A549 (cell line): ENCODE measurements at regions not wholly inside any gene's neighbourhood (a gene's known extent, or its start where the extent isn't known, plus 50 kb on each side); places are given as distances from the start of the nearest gene placed in this dataset.

Experiments used
- ATAC-seq, 2 experiments: fragments of 200-7000 bp in 1 of 2; fragments of >200 bp in 1 of 2; cut with Nextera tagmentation in 1 of 2; cut with Tn5 transposase in 1 of 2; 3 replicates each; pipeline versions ENCODE4 v1.8.0 to v1.9.1; 2018 to 2020; ENCODE audit warnings: mild to moderate bottlenecking in 1 of 2, moderate library complexity in 1 of 2
- CTCF ChIA-PET: fragments of 300-600 bp; sonication (Branson Sonifier 250); formaldehyde crosslinking; extraction: SDS; loops from one replicate; lab custom pipeline; 2021; ENCODE audit warnings: antibody characterized with exemption, inconsistent platforms; lab: Yijun Ruan, JAX
- POLR2A ChIA-PET: fragments of 350-600 bp; formaldehyde crosslinking; extraction: SDS; loops from one replicate; lab custom pipeline; 2021; ENCODE audit warnings: antibody characterized with exemption, inconsistent platforms; lab: Yijun Ruan, JAX
- DNase-seq, 2 experiments: peaks; one replicate each; pipeline versions ENCODE4 v3.0.0 to v3.0.0-alpha.2; 2011 to 2016; ENCODE audit warnings: low read depth in 1 of 2, low spot score in 1 of 2
- FAIRE-seq: peaks from 2 replicates; lab custom pipeline; 2011; peaks lifted over from hg19 to GRCh38; lab: Jason Lieb, UNC
- H3K27ac ChIP-seq, 2 experiments: fragments of >200 bp; sonication (Bioruptor Twin); formaldehyde crosslinking; 3 replicates each; pipeline ENCODE4 v1.5.1; 2016 to 2017
- H3K4me1 ChIP-seq: fragments of >200 bp; sonication (Bioruptor Twin); formaldehyde crosslinking; 3 replicates; pipeline ENCODE4 v1.6.1; 2016
- H3K4me2 ChIP-seq: fragments of >200 bp; sonication (Bioruptor Twin); formaldehyde crosslinking; 3 replicates; pipeline ENCODE4 v1.6.1; 2016
- H3K4me3 ChIP-seq: fragments of >200 bp; sonication (Bioruptor Twin); formaldehyde crosslinking; 3 replicates; pipeline ENCODE4 v1.5.1; 2016
- H3K9me3 ChIP-seq: fragments of >200 bp; sonication (Bioruptor Twin); formaldehyde crosslinking; 3 replicates; pipeline ENCODE4 v1.6.1; 2016
- CBX2 ChIP-seq: fragments of 200-600 bp; sonication (generic); IDR thresholded peaks from 2 replicates; pipeline ENCODE4 v1.6.1; 2016; ENCODE audit warnings: low read depth, mild to moderate bottlenecking, borderline replicate concordance
- CBX8 ChIP-seq: fragments of 200-600 bp; sonication (generic); IDR thresholded peaks from 2 replicates; pipeline ENCODE4 v1.6.1; 2016
- CHD4 ChIP-seq: fragments of 200-600 bp; sonication (generic); IDR thresholded peaks from 2 replicates; pipeline ENCODE4 v1.6.1; 2016; ENCODE audit warnings: antibody characterized with exemption, mild to moderate bottlenecking, borderline replicate concordance
- E2F6 ChIP-seq: IDR thresholded peaks from 2 replicates; pipeline ENCODE4 v1.6.1; 2012; ENCODE audit warnings: low read depth, borderline replicate concordance
- EHF ChIP-seq: fragments of 250-450 bp; sonication (Bioruptor Pico); IDR thresholded peaks from 2 replicates; pipeline ENCODE4 v1.5.0; 2020; ENCODE audit warnings: mild to moderate bottlenecking
- EP300 ChIP-seq, 2 experiments: fragments of >200 bp; sonication (Bioruptor Twin); formaldehyde crosslinking; IDR thresholded peaks; 2 replicates in 1 of 2; 3 replicates in 1 of 2; pipeline ENCODE4 v1.6.1; 2016 to 2017
- FOSB ChIP-seq: fragments of 250-450 bp; sonication (Bioruptor Pico); IDR thresholded peaks from 2 replicates; pipeline ENCODE4 v1.5.0; 2020; ENCODE audit warnings: mild to moderate bottlenecking, moderate library complexity
- FOXS1 ChIP-seq: fragments of 250-450 bp; sonication (Bioruptor Pico); IDR thresholded peaks from 2 replicates; pipeline ENCODE4 v1.5.0; 2020; ENCODE audit warnings: mild to moderate bottlenecking, moderate library complexity
- HOXB13 ChIP-seq: fragments of 250-450 bp; sonication (Bioruptor Pico); IDR thresholded peaks from 2 replicates; pipeline ENCODE4 v1.5.0; 2020; ENCODE audit warnings: low read depth, mild to moderate bottlenecking, moderate library complexity
- JUN ChIP-seq, 2 experiments: fragments of >200 bp; sonication (Bioruptor Twin); formaldehyde crosslinking; IDR thresholded peaks; 2 replicates in 1 of 2; 3 replicates in 1 of 2; pipeline ENCODE4 v1.6.1; 2016 to 2017
- JUNB ChIP-seq: fragments of >200 bp; sonication (Bioruptor Twin); formaldehyde crosslinking; IDR thresholded peaks from 2 replicates; pipeline ENCODE4 v1.6.1; 2016
- KDM1A ChIP-seq: fragments of 200-600 bp; sonication (generic); IDR thresholded peaks from 2 replicates; pipeline ENCODE4 v1.6.1; 2016; ENCODE audit warnings: low read depth, mild to moderate bottlenecking
- MAZ ChIP-seq: fragments of 150-350 bp; IDR thresholded peaks from 2 replicates; pipeline ENCODE4 v1.6.1; 2014; ENCODE audit warnings: antibody characterized with exemption, low read depth, low read length, borderline replicate concordance
- NFE2L2 ChIP-seq: fragments of 150-350 bp; conservative IDR thresholded peaks from 2 replicates; pipeline ENCODE4 v1.6.1; 2014; ENCODE audit warnings: low read length
- NPAS2 ChIP-seq: fragments of 250-450 bp; sonication (Bioruptor Pico); IDR thresholded peaks from 2 replicates; pipeline ENCODE4 v1.8.0; 2022; ENCODE audit warnings: mild to moderate bottlenecking, moderate library complexity, borderline replicate concordance
- POLR2AphosphoS2 ChIP-seq: conservative IDR thresholded peaks from 2 replicates; pipeline ENCODE4 v1.6.1; 2012; ENCODE audit warnings: low read length, improper control_type of control experiment, inconsistent platforms
- RAD21 ChIP-seq, 2 experiments: fragments of >200 bp in 1 of 2; sonication (Bioruptor Twin) in 1 of 2; formaldehyde crosslinking in 1 of 2; IDR thresholded peaks in 1 of 2; conservative IDR thresholded peaks in 1 of 2; 2 replicates in 1 of 2; 3 replicates in 1 of 2; pipeline ENCODE4 v1.6.1; 2012 to 2018; ENCODE audit warnings: inconsistent platforms in 1 of 2
- REST ChIP-seq: fragments of 200-600 bp; sonication (generic); IDR thresholded peaks from 2 replicates; pipeline ENCODE4 v1.6.1; 2016; ENCODE audit warnings: antibody characterized with exemption, mild to moderate bottlenecking, moderate library complexity
- RFX5 ChIP-seq: fragments of 450-650 bp; IDR thresholded peaks from 2 replicates; pipeline ENCODE4 v1.7.1; 2014; ENCODE audit warnings: antibody characterized with exemption, mild to moderate bottlenecking, moderate library complexity
- RNF2 ChIP-seq: fragments of 200-600 bp; sonication (generic); IDR thresholded peaks from 2 replicates; pipeline ENCODE4 v1.6.1; 2016; ENCODE audit warnings: low read depth, mild to moderate bottlenecking, antibody characterized with exemption, moderate library complexity, borderline replicate concordance
- TFCP2L1 ChIP-seq: fragments of 250-450 bp; sonication (Bioruptor Pico); IDR thresholded peaks from 2 replicates; pipeline ENCODE4 v1.5.0; 2021; ENCODE audit warnings: mild to moderate bottlenecking
- TP53 ChIP-seq: fragments of 250-450 bp; sonication (Bioruptor Pico); IDR thresholded peaks from 2 replicates; pipeline ENCODE4 v1.5.0; 2021; ENCODE audit warnings: mild to moderate bottlenecking, moderate library complexity
- USF2 ChIP-seq: fragments of 450-650 bp; IDR thresholded peaks from 2 replicates; pipeline ENCODE4 v1.6.1; 2014; ENCODE audit warnings: antibody characterized with exemption
- WGBS: methylation state at CpG from one replicate; pipeline ENCODE4 v1.1.6; 2017; ENCODE audit errors: missing lambda C conversion rate; 5-methylcytosine and 5-hydroxymethylcytosine counted together
- TF ChIP-seq, protein P1 (sequence below): fragments of >200 bp; sonication (Bioruptor Twin); formaldehyde crosslinking; IDR thresholded peaks from 3 replicates; pipeline ENCODE4 v1.5.1; 2016
- TF ChIP-seq, protein P2 (sequence below): fragments of 150-350 bp; IDR thresholded peaks from 2 replicates; pipeline ENCODE4 v1.6.1; 2014; ENCODE audit warnings: low read depth, mild to moderate bottlenecking, low read length
- TF ChIP-seq, protein P3 (sequence below): fragments of >200 bp; sonication (Bioruptor Twin); formaldehyde crosslinking; IDR thresholded peaks from 3 replicates; pipeline ENCODE4 v1.6.1; 2016

DNA sequence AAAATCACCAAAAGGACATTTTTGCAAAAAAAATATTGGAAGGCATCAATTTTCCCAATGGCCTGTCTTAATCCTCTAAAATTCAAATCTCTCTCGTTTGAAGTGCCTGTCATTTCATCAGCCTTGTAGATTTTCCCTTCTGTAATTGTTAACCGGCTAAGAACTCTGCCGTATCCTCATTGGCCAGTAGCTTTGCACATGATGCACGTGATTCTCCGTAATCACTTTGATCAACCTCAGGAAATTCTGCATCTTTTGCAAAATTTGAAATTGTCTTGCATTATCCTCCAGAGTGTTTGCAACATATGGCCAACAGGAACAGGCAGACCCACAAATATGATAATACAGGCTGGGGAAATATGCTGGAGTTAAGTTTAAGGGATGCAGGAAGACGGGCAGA, 184.2 kb upstream of the RPL38 start:
- no peak overlapping the region for H3K4me3 ChIP-seq
- DNase-seq (no peak), FAIRE-seq (no peak), ATAC-seq (no peak)
- TF ChIP-seq, protein P1, sequence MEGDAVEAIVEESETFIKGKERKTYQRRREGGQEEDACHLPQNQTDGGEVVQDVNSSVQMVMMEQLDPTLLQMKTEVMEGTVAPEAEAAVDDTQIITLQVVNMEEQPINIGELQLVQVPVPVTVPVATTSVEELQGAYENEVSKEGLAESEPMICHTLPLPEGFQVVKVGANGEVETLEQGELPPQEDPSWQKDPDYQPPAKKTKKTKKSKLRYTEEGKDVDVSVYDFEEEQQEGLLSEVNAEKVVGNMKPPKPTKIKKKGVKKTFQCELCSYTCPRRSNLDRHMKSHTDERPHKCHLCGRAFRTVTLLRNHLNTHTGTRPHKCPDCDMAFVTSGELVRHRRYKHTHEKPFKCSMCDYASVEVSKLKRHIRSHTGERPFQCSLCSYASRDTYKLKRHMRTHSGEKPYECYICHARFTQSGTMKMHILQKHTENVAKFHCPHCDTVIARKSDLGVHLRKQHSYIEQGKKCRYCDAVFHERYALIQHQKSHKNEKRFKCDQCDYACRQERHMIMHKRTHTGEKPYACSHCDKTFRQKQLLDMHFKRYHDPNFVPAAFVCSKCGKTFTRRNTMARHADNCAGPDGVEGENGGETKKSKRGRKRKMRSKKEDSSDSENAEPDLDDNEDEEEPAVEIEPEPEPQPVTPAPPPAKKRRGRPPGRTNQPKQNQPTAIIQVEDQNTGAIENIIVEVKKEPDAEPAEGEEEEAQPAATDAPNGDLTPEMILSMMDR = no peak
- TF ChIP-seq NPAS2 (CRISPR knock-in tag) (no peak), MAZ (no peak), RFX5 (no peak), NFE2L2 (no peak), EHF (CRISPR knock-in tag) (no peak), USF2 (no peak), CBX2 (no peak), RNF2 (no peak), CBX8 (no peak), TFCP2L1 (CRISPR knock-in tag) (no peak), REST (no peak), RAD21 (conservative IDR thresholded peaks at IDR 0.05 in 1 of 2, IDR thresholded peaks at IDR 0.05 in 1 of 2) (no peak), HOXB13 (CRISPR knock-in tag) (no peak), FOSB (CRISPR knock-in tag) (no peak), KDM1A (no peak), TP53 (CRISPR knock-in tag) (no peak), JUNB (no peak), EP300 (IDR thresholded peaks at IDR 0.05) (no peak)
- TF ChIP-seq, protein P2, sequence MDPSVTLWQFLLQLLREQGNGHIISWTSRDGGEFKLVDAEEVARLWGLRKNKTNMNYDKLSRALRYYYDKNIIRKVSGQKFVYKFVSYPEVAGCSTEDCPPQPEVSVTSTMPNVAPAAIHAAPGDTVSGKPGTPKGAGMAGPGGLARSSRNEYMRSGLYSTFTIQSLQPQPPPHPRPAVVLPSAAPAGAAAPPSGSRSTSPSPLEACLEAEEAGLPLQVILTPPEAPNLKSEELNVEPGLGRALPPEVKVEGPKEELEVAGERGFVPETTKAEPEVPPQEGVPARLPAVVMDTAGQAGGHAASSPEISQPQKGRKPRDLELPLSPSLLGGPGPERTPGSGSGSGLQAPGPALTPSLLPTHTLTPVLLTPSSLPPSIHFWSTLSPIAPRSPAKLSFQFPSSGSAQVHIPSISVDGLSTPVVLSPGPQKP = no peak
- WGBS = 45% methylated on average over 6 of the region's 6 CpGs
- ChIA-PET POLR2A (no interaction called here), CTCF (interaction anchor here (1.3 to 2.6 kb wide), 3 partner anchors 10 to 21 kb away, joined by 4 to 9 read pairs (median 5); no protein-coding TSS in a partner anchor)
- no peaks in the 10 kb centered on the region for H3K4me1 ChIP-seq
- H3K9me3 ChIP-seq = peaks cover 9% of the 10 kb centered on the region
- H3K27ac ChIP-seq = no peak overlapping the region
- H3K4me2 ChIP-seq = no peak overlapping the region

DNA sequence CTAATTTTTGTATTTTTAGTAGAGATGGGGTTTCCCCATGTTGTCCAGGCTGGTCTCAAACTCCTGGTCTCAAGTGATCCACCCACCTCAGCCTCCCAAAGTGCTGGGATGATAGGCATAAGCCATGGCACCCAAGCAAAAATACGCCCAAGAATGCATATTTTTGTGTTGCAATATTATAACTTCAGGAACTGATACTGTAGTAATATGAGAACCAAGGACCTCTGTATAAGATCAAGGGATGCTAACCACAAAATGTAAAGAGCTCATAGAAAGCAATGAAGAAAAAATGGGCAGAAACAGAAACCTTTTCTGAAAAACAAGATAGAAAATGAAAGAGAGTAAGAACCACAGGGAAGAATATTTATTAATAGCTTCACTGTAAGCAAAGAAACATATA, 183.6 kb upstream of the RPL38 start:
- no peak overlapping the region for H3K27ac ChIP-seq
- no peak overlapping the region for H3K4me3 ChIP-seq
- CTCF ChIA-PET = interaction anchor here (1.3 to 2.6 kb wide), 3 partner anchors 11 to 22 kb away, joined by 4 to 9 read pairs (median 5); no protein-coding TSS in a partner anchor
- TF ChIP-seq FOXS1 (CRISPR knock-in tag) = no peak
- TF ChIP-seq, protein P3, sequence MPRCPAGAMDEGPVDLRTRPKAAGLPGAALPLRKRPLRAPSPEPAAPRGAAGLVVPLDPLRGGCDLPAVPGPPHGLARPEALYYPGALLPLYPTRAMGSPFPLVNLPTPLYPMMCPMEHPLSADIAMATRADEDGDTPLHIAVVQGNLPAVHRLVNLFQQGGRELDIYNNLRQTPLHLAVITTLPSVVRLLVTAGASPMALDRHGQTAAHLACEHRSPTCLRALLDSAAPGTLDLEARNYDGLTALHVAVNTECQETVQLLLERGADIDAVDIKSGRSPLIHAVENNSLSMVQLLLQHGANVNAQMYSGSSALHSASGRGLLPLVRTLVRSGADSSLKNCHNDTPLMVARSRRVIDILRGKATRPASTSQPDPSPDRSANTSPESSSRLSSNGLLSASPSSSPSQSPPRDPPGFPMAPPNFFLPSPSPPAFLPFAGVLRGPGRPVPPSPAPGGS = no peak
- no peak for TF ChIP-seq POLR2AphosphoS2
- TF ChIP-seq E2F6 = no peak
- TF ChIP-seq CHD4 = no peak
- TF ChIP-seq JUN (IDR thresholded peaks at IDR 0.05) = no peak
- TF ChIP-seq, all 56 proteins: peak for 0
- no peak overlapping the region for H3K4me2 ChIP-seq
- H3K4me1 ChIP-seq = 0 out of 3 replicates have a peak, but pooled peaks cover under 1% of the 10 kb centered on the region
- no peak for FAIRE-seq
- no peak for ATAC-seq
- no peak for DNase-seq
- POLR2A ChIA-PET = no interaction called here
- WGBS = 26% methylated on average over 1 of the region's 1 CpG
- peaks cover 9% of the 10 kb centered on the region for H3K9me3 ChIP-seq
